DMS153 treated with DMSO at 0.1 percent for 48 hours (cell line): ENCODE measurements at regions not wholly inside any gene's neighbourhood (a gene's known extent, or its start where the extent isn't known, plus 50 kb on each side); places are given as distances from the start of the nearest gene placed in this dataset.

Experiments used
- DNase-seq: peaks from one replicate; lab custom pipeline; 2025; ENCODE audit not compliant: unreplicated experiment; lab: John Stamatoyannopoulos, UW

DNA sequence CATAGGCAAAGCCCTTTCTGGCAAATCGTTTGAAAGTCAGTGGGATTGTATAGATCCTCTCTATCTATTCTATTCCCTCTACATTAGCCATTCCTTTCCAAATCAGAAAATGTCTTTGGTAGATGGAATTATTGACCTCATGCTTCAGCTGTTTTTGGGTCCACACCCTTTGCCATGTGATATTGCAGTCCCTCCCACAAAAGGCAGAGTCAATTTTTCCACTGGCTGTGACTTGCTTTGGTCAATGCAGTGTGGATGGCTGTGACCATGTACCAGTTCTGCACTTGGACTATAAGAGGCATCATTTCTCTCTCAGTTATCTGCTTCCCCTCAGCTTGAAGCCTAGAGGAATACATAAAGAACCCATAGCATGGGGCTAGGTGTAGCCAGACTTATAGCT, 332.9 kb downstream of the PTEN start:
- DNase-seq = no peak

DNA sequence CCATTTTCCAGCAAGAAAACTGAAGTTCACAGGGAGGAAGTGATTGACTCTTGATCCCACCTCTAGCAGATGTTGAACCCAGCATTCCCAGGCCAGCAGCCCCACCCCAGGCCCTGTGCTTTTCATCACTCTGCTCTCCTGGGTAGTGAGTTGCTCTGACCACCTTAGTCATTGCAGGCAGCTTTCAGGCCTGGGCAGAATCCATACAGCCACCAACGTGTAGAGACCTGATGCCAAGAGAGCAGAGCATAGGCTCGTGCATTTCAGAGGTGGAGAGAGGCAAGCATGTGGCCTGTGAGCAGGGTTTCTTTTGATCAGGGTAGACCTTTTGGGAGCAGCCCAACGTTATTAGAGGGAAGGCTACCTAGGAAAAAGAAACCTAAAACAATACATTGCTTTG, 334.6 kb downstream of the PTEN start:
- DNase-seq = no peak

DNA sequence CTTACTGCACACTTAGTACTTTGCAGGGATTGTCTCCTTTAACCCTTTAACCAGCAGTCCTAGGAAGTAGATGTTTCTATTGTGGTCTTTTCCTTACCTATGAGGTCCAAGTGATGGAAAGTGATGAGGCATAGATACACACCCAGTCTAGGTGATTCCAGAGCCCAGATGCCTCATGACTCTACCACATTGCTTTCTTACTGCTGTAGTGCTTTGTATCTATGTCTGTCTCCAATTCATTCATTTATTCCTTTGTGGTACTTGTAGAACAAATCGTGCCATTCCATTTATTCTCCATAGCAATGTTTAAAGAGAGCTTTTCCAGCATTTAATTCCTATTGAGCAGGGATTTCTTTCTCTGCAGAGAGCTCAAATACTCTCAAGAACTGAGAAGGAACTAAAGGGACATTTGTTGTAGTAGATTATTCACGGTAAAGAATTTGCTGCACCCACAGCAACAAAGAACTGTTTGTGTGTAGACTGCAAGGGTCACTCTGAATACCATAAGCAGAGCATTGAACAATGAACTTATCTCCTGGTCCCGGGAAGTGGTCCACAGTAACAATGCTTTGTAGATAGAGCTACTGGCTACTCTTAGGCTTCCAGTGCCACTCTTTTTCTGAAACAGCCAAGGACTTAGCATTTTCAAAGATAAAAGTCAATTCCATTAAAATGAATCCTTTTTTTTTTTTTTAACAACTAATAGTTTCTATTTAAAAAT, 337.0 kb downstream of the PTEN start:
- no peak for DNase-seq

DNA sequence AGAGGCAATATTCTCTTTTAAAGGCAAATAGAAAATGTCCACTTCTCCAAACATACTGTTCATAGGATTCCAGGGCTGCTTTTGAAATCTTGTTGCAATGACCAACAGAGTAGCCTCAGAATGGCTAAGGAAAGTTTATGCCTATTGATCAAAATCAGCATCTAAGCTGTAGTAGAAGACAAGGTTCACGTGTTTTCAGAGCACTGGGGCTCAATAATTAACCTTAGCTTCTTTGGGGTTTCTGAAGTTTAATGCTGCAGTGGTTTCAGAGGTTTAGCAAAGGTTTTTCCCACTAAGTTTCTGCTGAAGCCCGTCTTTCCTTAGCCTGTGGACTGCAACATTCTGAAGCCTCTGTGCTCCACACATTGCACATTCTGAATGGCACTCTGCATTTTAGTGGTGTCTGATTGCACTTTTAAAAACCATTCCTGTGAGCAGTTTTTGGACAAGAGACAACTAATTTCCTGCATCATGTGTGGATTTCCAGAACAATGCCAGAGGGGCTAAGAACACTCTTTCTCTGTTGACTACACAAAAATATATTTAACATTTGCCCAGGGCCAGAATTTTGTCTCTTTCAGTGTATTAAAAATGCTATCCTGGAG, 342.5 kb downstream of the PTEN start:
- DNase-seq = no peak

DNA sequence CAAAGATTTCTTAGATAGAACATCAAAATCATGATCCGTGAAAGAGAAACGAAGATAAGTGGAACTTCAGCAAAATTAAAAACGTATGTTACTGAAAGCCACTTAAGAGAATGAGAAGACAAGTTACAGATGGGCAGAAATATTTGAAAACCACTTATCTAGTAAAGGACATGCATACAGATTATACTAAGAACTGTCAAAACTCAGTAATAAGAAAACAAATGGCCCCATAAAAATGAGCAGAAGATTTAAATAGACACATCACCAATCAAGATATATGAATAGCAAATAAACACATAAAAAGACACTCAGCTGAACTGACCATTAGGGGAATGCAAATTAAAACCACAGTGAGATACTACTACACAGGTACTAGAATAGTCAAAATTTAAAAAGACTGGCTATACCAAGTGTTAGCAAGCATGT, 343.7 kb downstream of the PTEN start:
- DNase-seq = no peak

DNA sequence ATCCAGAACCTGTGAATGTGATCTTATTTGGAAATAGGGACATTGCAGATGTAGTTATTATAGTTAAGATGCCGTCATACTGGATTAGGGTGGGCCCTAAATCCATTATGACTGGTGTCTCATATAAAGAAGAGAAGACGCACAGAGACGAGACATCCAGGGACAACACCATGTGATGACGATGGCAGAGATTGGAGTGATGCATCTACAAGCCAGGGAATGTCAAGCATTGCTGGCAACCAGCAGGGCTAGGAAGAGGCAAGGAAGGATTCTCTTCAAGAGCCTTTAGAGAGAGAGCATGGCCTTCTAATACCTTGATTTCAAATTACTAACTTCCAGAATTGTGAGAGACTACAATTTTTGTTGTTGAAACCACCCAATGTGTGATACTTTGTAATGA, 345.8 kb downstream of the PTEN start:
- no peak for DNase-seq

DNA sequence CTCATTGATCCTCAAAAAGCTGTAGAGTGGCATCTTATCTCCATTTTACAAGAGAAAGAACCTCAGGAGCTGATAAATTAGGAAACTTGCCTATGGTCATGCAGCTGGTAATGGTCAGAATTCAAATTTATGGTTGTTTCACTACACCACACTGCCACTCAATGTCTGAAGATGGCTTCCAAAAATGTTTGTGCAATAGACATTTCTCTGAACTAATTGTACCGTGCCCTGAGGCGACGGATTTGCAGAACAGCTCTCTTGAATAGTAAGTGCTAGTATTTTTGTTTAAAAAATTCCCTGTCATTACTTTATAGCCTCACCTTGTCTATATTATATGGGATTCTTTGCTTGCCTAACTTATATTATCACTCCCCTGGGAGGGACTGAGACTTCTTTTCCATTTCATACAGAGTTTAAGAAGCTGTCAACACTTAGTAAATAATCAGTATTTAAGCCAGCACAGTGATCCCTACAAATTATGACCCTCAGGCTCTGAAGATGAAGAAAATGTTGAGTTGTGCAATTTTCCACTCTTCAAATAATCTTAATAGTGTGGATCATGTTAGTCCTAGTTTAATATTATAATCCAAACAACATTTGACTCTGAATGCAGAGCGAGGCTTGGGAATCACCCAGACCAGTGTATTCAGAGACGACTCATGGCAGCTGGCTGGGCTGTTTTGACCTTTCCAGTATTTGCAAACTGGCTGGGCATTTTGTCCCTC, 346.6 kb downstream of the PTEN start:
- no peak for DNase-seq

DNA sequence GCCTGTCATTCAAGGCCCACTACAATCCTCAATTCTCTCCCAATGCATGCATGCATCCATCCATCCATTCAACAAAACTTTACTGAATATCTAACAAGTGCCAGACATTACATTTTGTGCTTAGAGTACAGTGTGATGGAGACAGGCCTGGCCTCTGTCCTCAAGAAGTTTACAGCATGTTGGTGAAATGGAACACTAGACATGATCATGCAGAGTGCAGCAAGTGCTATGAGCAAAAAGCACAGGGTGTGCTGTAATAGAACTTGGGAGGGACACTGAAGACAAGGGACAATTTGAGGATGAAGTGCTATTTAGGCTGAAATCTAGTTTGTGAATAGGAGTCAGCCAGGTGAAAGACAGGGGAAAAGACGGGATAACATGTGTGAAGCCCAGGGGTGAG, 347.8 kb downstream of the PTEN start:
- no peak for DNase-seq

DNA sequence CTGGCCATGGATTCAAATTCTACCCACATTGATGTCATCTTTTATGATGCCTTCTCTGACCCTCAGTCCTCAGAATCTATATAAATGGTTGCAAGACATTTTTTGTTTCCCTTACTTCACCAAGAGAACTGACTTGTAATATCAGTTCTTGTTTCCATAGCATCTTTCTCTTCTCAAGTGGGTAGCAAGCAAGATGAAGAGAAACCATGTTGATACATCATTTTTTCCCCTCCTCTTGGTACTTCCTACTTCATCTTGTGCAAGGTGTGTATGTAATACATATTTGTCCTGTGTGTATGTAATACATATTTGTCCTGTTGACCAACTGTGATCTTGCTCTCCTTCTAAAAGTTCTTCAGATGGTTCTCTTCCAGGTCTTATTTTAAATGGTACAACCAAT, 348.6 kb downstream of the PTEN start:
- DNase-seq = no peak

DNA sequence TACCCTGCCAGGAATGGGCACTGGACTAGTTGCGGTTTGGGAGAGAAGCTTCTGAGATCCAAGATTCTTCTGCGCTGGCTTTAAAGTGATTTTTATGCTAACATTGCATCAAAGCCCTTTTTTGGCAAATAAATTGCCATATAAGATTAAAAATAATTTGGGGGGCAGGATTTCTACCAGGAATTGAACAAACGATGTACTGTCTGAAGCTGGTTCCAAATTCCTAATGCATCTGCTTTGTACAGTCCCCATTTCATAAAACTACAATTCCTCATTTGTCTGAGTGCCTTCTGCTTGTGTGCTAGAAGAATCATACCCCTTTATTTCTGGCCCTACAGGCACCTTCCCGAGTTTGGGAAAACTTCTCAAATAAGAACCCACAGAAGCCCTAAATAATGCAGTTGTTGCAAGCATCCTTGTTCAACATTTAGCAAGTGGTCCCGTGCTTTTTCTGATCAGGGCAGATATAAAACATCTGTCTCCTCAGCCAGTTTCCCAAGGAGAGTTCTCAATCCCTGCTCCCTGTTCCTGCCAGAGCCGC, 349.7 kb downstream of the PTEN start:
- no peak for DNase-seq

DNA sequence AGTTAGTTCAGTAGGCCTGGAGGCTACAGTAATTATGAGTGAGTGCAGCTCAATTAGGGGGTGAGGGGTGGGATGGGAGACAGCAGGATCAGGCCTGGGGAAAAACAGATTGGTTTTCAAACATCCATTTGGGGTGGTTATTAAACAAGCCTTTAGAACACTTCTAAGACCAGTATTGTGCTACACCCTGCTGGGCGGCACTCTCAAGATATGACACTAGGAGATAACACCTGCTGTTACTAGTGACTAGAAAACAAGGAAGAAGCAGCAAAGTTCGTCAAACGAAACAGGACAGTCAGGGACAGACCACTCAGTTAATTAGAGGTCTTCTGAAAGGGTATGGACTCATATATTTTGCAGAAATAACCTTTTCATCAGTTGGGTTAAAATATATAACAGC, 353.6 kb downstream of the PTEN start:
- DNase-seq = no peak

DNA sequence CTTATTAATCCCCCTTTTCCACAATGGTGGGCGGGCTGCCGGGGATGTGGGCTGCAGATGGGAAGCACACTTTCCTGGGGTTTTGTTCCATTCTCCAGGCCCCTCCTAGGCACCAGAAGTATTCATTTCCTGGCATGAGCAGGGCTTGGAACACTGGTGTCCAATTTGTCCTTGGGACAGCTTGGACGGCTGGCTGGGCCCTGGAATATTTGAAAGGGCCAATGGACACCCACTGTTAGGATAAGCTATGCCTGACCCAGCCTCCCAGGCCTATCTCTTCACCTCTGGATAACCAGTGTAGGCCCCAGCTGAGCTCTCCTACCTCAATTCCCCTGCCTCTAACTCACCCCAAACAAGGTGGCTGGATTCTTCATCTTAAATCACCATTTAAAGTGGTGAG, 354.9 kb downstream of the PTEN start:
- no peak for DNase-seq

DNA sequence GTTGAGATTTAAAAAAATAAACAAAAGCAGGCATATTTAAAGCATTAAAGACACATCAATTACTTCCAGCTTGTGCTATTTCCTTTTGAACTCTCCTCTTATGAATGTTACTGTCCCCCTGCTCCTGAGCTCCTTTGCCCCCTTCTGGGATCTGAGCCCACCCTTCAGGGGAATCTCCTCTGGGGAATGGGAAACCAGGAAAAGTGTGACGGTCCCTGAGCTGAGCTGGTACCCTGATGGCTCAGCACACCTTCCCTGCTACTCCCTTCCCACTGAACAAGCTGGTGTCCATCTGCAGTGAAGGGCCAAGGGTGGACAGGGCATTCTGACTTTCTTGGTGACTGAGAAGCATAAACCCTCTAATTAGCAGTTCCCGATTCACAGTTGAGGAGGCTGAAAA, 356.3 kb downstream of the PTEN start:
- DNase-seq = no peak

DNA sequence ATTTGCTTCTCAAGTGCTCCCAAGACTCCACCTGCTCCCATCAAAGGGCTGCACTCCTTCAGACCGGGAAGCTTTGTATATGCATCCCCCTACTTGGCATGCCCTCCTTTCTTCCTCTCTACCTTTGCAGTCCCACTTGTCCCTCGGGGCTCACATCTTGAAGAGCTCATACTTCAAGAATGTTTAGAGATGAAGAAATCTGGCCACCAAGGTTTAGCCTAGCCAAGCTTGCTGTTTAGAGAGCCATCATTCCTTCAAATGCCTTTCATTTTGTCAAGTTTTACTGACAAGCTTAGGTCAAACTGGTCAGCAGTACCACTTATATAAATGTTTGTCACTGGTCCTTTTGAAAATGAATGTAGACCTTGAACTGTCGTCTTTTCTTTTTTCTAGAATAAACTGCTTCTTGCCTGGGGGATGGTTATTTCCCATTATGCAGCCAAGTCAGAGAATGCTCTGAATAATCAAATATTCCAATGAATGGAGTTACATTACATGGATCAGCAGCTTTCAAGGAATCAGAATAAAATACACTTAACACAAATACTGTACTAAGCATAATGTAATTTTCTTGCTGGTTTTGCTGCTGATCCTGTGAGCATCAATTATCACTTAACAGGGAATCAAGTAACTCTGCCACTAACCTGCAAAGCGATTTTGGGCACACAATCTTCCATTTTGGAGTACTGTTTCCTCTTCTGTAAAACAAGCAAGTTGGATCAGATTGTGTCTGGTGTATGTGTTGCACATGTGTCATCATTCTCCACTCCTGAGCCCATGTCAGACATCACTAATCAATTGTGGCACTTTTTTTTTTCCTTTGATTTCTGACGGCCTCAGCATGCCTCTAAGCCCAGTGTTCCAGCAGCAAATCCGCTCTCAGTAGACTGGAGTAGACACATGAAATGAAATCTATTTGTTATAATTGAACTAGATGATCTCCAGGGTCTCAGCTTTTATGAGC, 357.9 kb downstream of the PTEN start:
- no peak for DNase-seq

DNA sequence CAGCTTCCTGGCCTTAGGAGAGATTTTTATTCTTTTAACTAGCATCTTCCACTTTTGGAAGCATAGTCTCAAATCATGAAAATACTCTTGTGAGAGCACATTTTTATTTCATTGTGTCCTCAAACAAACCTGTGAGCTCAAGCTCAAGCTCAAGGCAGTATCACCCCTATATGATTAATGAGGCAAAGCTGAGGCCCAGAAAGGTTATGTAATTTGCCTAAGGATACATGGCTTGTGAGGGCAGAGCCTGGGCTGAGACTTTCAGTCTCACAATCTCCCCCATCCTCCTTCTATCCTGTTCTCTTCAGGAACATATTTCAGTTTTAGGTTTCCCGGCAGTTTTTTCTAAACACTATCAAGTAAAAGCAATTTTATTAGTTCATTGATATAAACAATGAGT, 359.5 kb downstream of the PTEN start:
- DNase-seq = no peak
